HL-60 (cell line): ENCODE measurements at regions not wholly inside any gene's neighbourhood (a gene's known extent, or its start where the extent isn't known, plus 50 kb on each side); places are given as distances from the start of the nearest gene placed in this dataset.

Source experiments
- CTCF ChIP-seq: IDR thresholded peaks from one replicate; pipeline ENCODE4 v1.5.1; 2011; ENCODE audit warnings: low read length, control low read depth, inconsistent platforms; ENCODE audit not compliant: insufficient read depth
- GABPA ChIP-seq: IDR thresholded peaks from 2 replicates; pipeline ENCODE4 v1.6.1; 2012; ENCODE audit warnings: low read depth
- POLR2AphosphoS5 ChIP-seq: IDR thresholded peaks from 2 replicates; pipeline ENCODE4 v1.6.1; 2012; ENCODE audit warnings: low read depth
- REST ChIP-seq: IDR thresholded peaks from 2 replicates; pipeline ENCODE4 v1.6.1; 2012; ENCODE audit warnings: low read depth; ENCODE audit not compliant: insufficient replicate concordance
- SPI1 ChIP-seq: IDR thresholded peaks from 2 replicates; pipeline ENCODE4 v1.6.1; 2012; ENCODE audit warnings: low read depth, mild to moderate bottlenecking, borderline replicate concordance

- TF ChIP-seq POLR2AphosphoS5 (no peak), CTCF (no peak), SPI1 (no peak), REST (no peak), GABPA (no peak)
These were observed 69.1 kb upstream of the PAPPA start for GRCh38 chr9:116084497-116084896.
